Nephron (organoid): ENCODE measurements at regions not wholly inside any gene's neighbourhood (a gene's known extent, or its start where the extent isn't known, plus 50 kb on each side); places are given as distances from the start of the nearest gene placed in this dataset.
"Not testable (repeated sequence)": the region's sequence is repeated elsewhere in the genome, so short reads cannot be mapped to it uniquely, and the experiment has no call there.

ENCODE experiments used
- H3K27ac Mint-ChIP-seq, 3 experiments: 2 replicates each; pipeline ENCODE4 v1.8.0; 2020; ENCODE audit warnings: mixed read lengths in 3 of 3, mild to moderate bottlenecking in 2 of 3, moderate library complexity in 1 of 3
- H3K27me3 Mint-ChIP-seq: 2 replicates; pipeline ENCODE4 v1.8.0; 2021; ENCODE audit warnings: low read depth, mild to moderate bottlenecking, moderate library complexity, mixed read lengths
- H3K36me3 Mint-ChIP-seq: 2 replicates; pipeline ENCODE4 v1.8.0; 2020; ENCODE audit warnings: low read depth, mixed read lengths
- H3K4me1 Mint-ChIP-seq: 2 replicates; pipeline ENCODE4 v1.8.0; 2020; ENCODE audit warnings: mixed read lengths
- H3K4me3 Mint-ChIP-seq, 3 experiments: 2 replicates each; pipeline ENCODE4 v1.8.0; 2020; ENCODE audit warnings: mild to moderate bottlenecking in 3 of 3, mixed read lengths in 3 of 3, moderate library complexity in 2 of 3
- H3K9me3 Mint-ChIP-seq: 2 replicates; pipeline ENCODE4 v1.8.0; 2020; ENCODE audit warnings: mixed read lengths
- CTCF ChIP-seq, 3 experiments: fragments of 200-600 bp; sonication (generic); IDR thresholded peaks; one replicate each; pipeline ENCODE4 v1.5.0; 2021; ENCODE audit warnings: antibody characterized with exemption in 3 of 3; ENCODE audit not compliant: unreplicated experiment in 3 of 3

GRCh38 chr18:30676053-30676480, 366.5 kb downstream of the DSC3 start:
- TF ChIP-seq CTCF (IDR thresholded peaks at IDR 0.05; ENCODE audit: unreplicated experiment in 3 of 3) = no peak
- no peaks in the 10 kb centered on the region for H3K4me1 Mint-ChIP-seq
- no peak overlapping the region for H3K27ac Mint-ChIP-seq
- H3K27me3 Mint-ChIP-seq = no peaks in the 10 kb centered on the region
- H3K9me3 Mint-ChIP-seq = no peaks in the 10 kb centered on the region
- H3K36me3 Mint-ChIP-seq = no peaks in the 10 kb centered on the region
- H3K4me3 Mint-ChIP-seq = no peak overlapping the region

- no peak overlapping the region for H3K27ac Mint-ChIP-seq
- H3K27me3 Mint-ChIP-seq = no peaks in the 10 kb centered on the region
- no peaks in the 10 kb centered on the region for H3K4me1 Mint-ChIP-seq
Observed at GRCh38 chr18:30675493-30675892, 367.0 kb downstream of the DSC3 start.

GRCh38 chr18:30675072-30675471, 367.5 kb downstream of the DSC3 start:
- Mint-ChIP-seq H3K4me1 (no peaks in the 10 kb centered on the region), H3K36me3 (no peaks in the 10 kb centered on the region), H3K9me3 (peaks cover 2% of the 10 kb centered on the region), H3K4me3 (no peak overlapping the region), H3K27me3 (no peaks in the 10 kb centered on the region), H3K27ac (no peak overlapping the region)
- no peak for TF ChIP-seq CTCF (IDR thresholded peaks at IDR 0.05; ENCODE audit: unreplicated experiment in 3 of 3)

More at GRCh38 chr18:30675493-30675892, 367.0 kb downstream of the DSC3 start:
- H3K9me3 Mint-ChIP-seq = no peaks in the 10 kb centered on the region
- TF ChIP-seq CTCF (IDR thresholded peaks at IDR 0.05; ENCODE audit: unreplicated experiment in 3 of 3) = no peak
- H3K4me3 Mint-ChIP-seq = no peak overlapping the region
- H3K36me3 Mint-ChIP-seq = no peaks in the 10 kb centered on the region

GRCh38 chr18:30674596-30674995, 367.9 kb downstream of the DSC3 start:
- Mint-ChIP-seq H3K4me1 (no peaks in the 10 kb centered on the region), H3K36me3 (no peaks in the 10 kb centered on the region), H3K4me3 (no peak overlapping the region), H3K27me3 (no peaks in the 10 kb centered on the region), H3K9me3 (peaks cover 3% of the 10 kb centered on the region), H3K27ac (no peak overlapping the region)
- TF ChIP-seq CTCF (IDR thresholded peaks at IDR 0.05; ENCODE audit: unreplicated experiment in 3 of 3) = no peak

GRCh38 chr18:30672439-30672838, 370.1 kb downstream of the DSC3 start:
- H3K4me3 Mint-ChIP-seq, H3K4me1 Mint-ChIP-seq, H3K27ac Mint-ChIP-seq, H3K36me3 Mint-ChIP-seq, H3K9me3 Mint-ChIP-seq, H3K27me3 Mint-ChIP-seq: not testable (repeated sequence)

- H3K36me3 Mint-ChIP-seq = no peaks in the 10 kb centered on the region
- H3K4me1 Mint-ChIP-seq = no peaks in the 10 kb centered on the region
- TF ChIP-seq CTCF (IDR thresholded peaks at IDR 0.05; ENCODE audit: unreplicated experiment in 3 of 3) = no peak
- no peak overlapping the region for H3K27ac Mint-ChIP-seq
- H3K4me3 Mint-ChIP-seq = no peak overlapping the region
- peaks cover 18% of the 10 kb centered on the region for H3K9me3 Mint-ChIP-seq
- no peaks in the 10 kb centered on the region for H3K27me3 Mint-ChIP-seq
Observed at GRCh38 chr18:30658306-30658705, 384.2 kb downstream of the DSC3 start.
